Progenitor cell of endocrine pancreas (in vitro differentiated cells): ENCODE measurements at regions not wholly inside any gene's neighbourhood (a gene's known extent, or its start where the extent isn't known, plus 50 kb on each side); places are given as distances from the start of the nearest gene placed in this dataset.

ENCODE experiments used
- DNase-seq: peaks from one replicate; pipeline ENCODE4 v3.0.0; 2021; ENCODE audit warnings: low spot score; ENCODE audit not compliant: unreplicated experiment
- H3K27ac Mint-ChIP-seq: 2 replicates; pipeline ENCODE4 v1.8.0; 2021; ENCODE audit warnings: mild to moderate bottlenecking, moderate library complexity, mixed read lengths
- H3K27me3 Mint-ChIP-seq: 2 replicates; pipeline ENCODE4 v1.8.0; 2021; ENCODE audit warnings: mixed read lengths
- H3K36me3 Mint-ChIP-seq: 2 replicates; pipeline ENCODE4 v1.8.0; 2022; ENCODE audit warnings: mixed read lengths; ENCODE audit not compliant: insufficient read depth
- H3K4me1 Mint-ChIP-seq: 2 replicates; pipeline ENCODE4 v1.8.0; 2021; ENCODE audit warnings: low read depth, mixed read lengths
- H3K4me3 Mint-ChIP-seq: 2 replicates; pipeline ENCODE4 v1.8.0; 2021; ENCODE audit warnings: low read depth, mild to moderate bottlenecking, moderate library complexity, mixed read lengths
- H3K9me3 Mint-ChIP-seq: 2 replicates; pipeline ENCODE4 v1.8.0; 2021; ENCODE audit warnings: low read depth, mixed read lengths
- CTCF ChIP-seq: fragments of 200-600 bp; sonication (generic); IDR thresholded peaks from one replicate; pipeline ENCODE4 v1.5.0; 2021; ENCODE audit warnings: antibody characterized with exemption, mild to moderate bottlenecking; ENCODE audit not compliant: unreplicated experiment

- H3K36me3 Mint-ChIP-seq: no peaks in the 10 kb centered on the region
- DNase-seq: no peak
- H3K4me1 Mint-ChIP-seq: no peaks in the 10 kb centered on the region
- H3K9me3 Mint-ChIP-seq: peaks cover under 1% of the 10 kb centered on the region
- no peak overlapping the region for H3K27ac Mint-ChIP-seq
- no peak overlapping the region for H3K4me3 Mint-ChIP-seq
- no peaks in the 10 kb centered on the region for H3K27me3 Mint-ChIP-seq
- TF ChIP-seq CTCF: no peak
Measured at GRCh38 chr12:29945904-29946303, 162.2 kb upstream of the TMTC1 start.

- Mint-ChIP-seq H3K9me3 (peaks cover 6% of the 10 kb centered on the region), H3K4me1 (no peaks in the 10 kb centered on the region), H3K27me3 (no peaks in the 10 kb centered on the region), H3K27ac (no peak overlapping the region), H3K4me3 (no peak overlapping the region), H3K36me3 (no peaks in the 10 kb centered on the region)
- TF ChIP-seq CTCF: no peak
- no peak for DNase-seq
Measured at GRCh38 chr12:29944269-29945000, 160.7 kb upstream of the TMTC1 start.

GRCh38 chr12:29943683-29944082 is 159.9 kb upstream of the TMTC1 start:
- no peaks in the 10 kb centered on the region for H3K36me3 Mint-ChIP-seq
- no peak overlapping the region for H3K4me3 Mint-ChIP-seq
- no peaks in the 10 kb centered on the region for H3K27me3 Mint-ChIP-seq
- DNase-seq: no peak
- H3K4me1 Mint-ChIP-seq: no peaks in the 10 kb centered on the region
- TF ChIP-seq CTCF: no peak
- H3K27ac Mint-ChIP-seq: no peak overlapping the region
- peaks cover 6% of the 10 kb centered on the region for H3K9me3 Mint-ChIP-seq

- H3K4me1 Mint-ChIP-seq: peaks cover 2% of the 10 kb centered on the region
- no peak for DNase-seq
- H3K4me3 Mint-ChIP-seq: no peak overlapping the region
- no peaks in the 10 kb centered on the region for H3K36me3 Mint-ChIP-seq
- H3K27ac Mint-ChIP-seq: no peak overlapping the region
- H3K9me3 Mint-ChIP-seq: peaks cover 6% of the 10 kb centered on the region
- no peaks in the 10 kb centered on the region for H3K27me3 Mint-ChIP-seq
- no peak for TF ChIP-seq CTCF
Measured at GRCh38 chr12:29940811-29941210, 157.1 kb upstream of the TMTC1 start.

GRCh38 chr12:29930503-29930902 is 146.8 kb upstream of the TMTC1 start:
- no peak for TF ChIP-seq CTCF
- no peaks in the 10 kb centered on the region for H3K36me3 Mint-ChIP-seq
- DNase-seq: no peak
- H3K4me1 Mint-ChIP-seq: peaks cover 4% of the 10 kb centered on the region
- no peak overlapping the region for H3K27ac Mint-ChIP-seq
- peaks cover 7% of the 10 kb centered on the region for H3K9me3 Mint-ChIP-seq
- no peak overlapping the region for H3K4me3 Mint-ChIP-seq
- no peaks in the 10 kb centered on the region for H3K27me3 Mint-ChIP-seq
